HCT116 (cell line): ENCODE measurements at regions not wholly inside any gene's neighbourhood (a gene's known extent, or its start where the extent isn't known, plus 50 kb on each side); places are given as distances from the start of the nearest gene placed in this dataset.

Source experiments
- ATAC-seq: fragments of 200-7000 bp; cut with Tn5 transposase; 2 replicates; pipeline ENCODE4 v1.9.1; 2020; ENCODE audit warnings: mild to moderate bottlenecking, moderate library complexity
- BruUV-seq: library from RNA; stranded (reverse); fragments of 400-500 nt; replicated peaks from 2 replicates; lab custom pipeline; 2021; lab: Mats Ljungman, UMichigan
- CTCF ChIA-PET: fragments of 300-600 bp; sonication (Branson Sonifier 250); formaldehyde crosslinking; loops from one replicate; lab custom pipeline; 2021; ENCODE audit warnings: antibody characterized with exemption; lab: Charles Lee
- POLR2A ChIA-PET: fragments of 300-600, 350-600 bp; sonication (Branson Sonifier 250); formaldehyde crosslinking; loops from one replicate; lab custom pipeline; 2021; ENCODE audit warnings: antibody characterized with exemption; lab: Charles Lee
- RAD21 ChIA-PET, 2 experiments: fragments of 300-600 bp; sonication (Branson Sonifier 250); formaldehyde crosslinking; loops; one replicate each; lab custom pipeline; 2023; ENCODE audit warnings: low total read pairs in 2 of 2; ENCODE audit not compliant: uncharacterized antibody in 2 of 2, unreplicated experiment in 2 of 2, low non-redundant PET in 1 of 2; lab: Charles Lee
- DNase-seq: peaks from one replicate; pipeline ENCODE4 v3.0.0-alpha.2; 2010; ENCODE audit warnings: low read depth, low spot score
- H2AFZ ChIP-seq: fragments of 200-600 bp; shearing (Covaris generic), sonication (generic); 2 replicates; pipeline ENCODE4 v1.6.1; 2017; ENCODE audit warnings: low read depth, mixed run types, mixed read lengths, antibody characterized with exemption, low read length; ENCODE audit not compliant: poor library complexity, severe bottlenecking
- H3K27ac ChIP-seq: 2 replicates; pipeline ENCODE4 v1.5.1; 2012; ENCODE audit warnings: low read depth, low read length
- H3K27me3 ChIP-seq: fragments of 200-600 bp; sonication (generic); 2 replicates; pipeline ENCODE4 v1.6.1; 2016; ENCODE audit warnings: mixed run types, low read length, mixed read lengths; ENCODE audit not compliant: insufficient read depth
- H3K36me3 ChIP-seq, 2 experiments: fragments of 200-500 bp in 1 of 2; fragments of 200-600 bp in 1 of 2; sonication (Bioruptor generic) in 1 of 2; sonication (generic) in 1 of 2; 2 replicates each; pipeline versions ENCODE4 v1.5.1 to v1.6.1; 2014 to 2016; ENCODE audit warnings: low read length in 2 of 2, inconsistent platforms in 1 of 2, mixed read lengths in 1 of 2, mixed run types in 1 of 2; ENCODE audit not compliant: insufficient read depth in 2 of 2, control insufficient read depth in 1 of 2
- H3K4me1 ChIP-seq, 2 experiments: fragments of 200-600 bp in 1 of 2; sonication (generic) in 1 of 2; 2 replicates each; pipeline versions ENCODE4 v1.5.1 to v1.6.1; 2012 to 2017; ENCODE audit warnings: low read length in 2 of 2, inconsistent platforms in 1 of 2, mild to moderate bottlenecking in 1 of 2, mixed read lengths in 1 of 2, mixed run types in 1 of 2, moderate library complexity in 1 of 2; ENCODE audit not compliant: insufficient read depth in 2 of 2, control insufficient read depth in 1 of 2
- H3K4me2 ChIP-seq: fragments of 200-600 bp; sonication (generic); 2 replicates; pipeline ENCODE4 v1.6.1; 2017; ENCODE audit warnings: mixed run types, low read length, mixed read lengths
- H3K4me3 ChIP-seq, 2 experiments: fragments of 200-600 bp in 1 of 2; sonication (generic) in 1 of 2; replicated peaks in 1 of 2; 2 replicates each; pipeline ENCODE4 v1.5.1; 2011 to 2016; ENCODE audit warnings: low read length in 2 of 2, control low read depth in 1 of 2, low read depth in 1 of 2, mild to moderate bottlenecking in 1 of 2, mixed read lengths in 1 of 2, mixed run types in 1 of 2
- H3K79me2 ChIP-seq: fragments of 200-600 bp; sonication (generic); 2 replicates; pipeline ENCODE4 v1.6.1; 2017; ENCODE audit warnings: mild to moderate bottlenecking, mixed run types, low read length, moderate library complexity, mixed read lengths; ENCODE audit not compliant: insufficient read depth
- H3K9ac ChIP-seq: fragments of 200-600 bp; sonication (generic); 2 replicates; pipeline ENCODE4 v1.6.1; 2016; ENCODE audit warnings: low read length, mixed read lengths
- H3K9me2 ChIP-seq: fragments of 200-600 bp; sonication (generic), shearing (Covaris generic); 2 replicates; pipeline ENCODE4 v1.6.1; 2017; ENCODE audit warnings: mixed run types, mild to moderate bottlenecking, moderate library complexity; ENCODE audit not compliant: insufficient read depth
- H3K9me3 ChIP-seq, 2 experiments: fragments of 200-500 bp in 1 of 2; fragments of 200-600 bp in 1 of 2; sonication (Bioruptor generic) in 1 of 2; sonication (generic) in 1 of 2; 2 replicates each; pipeline ENCODE4 v1.6.1; 2014 to 2017; ENCODE audit warnings: low read length in 2 of 2, mixed read lengths in 2 of 2, inconsistent platforms in 1 of 2, low read depth in 1 of 2, mild to moderate bottlenecking in 1 of 2, mixed run types in 1 of 2, moderate library complexity in 1 of 2; ENCODE audit not compliant: control insufficient read depth in 1 of 2, insufficient read depth in 1 of 2
- H4K20me1 ChIP-seq: fragments of 200-600 bp; sonication (generic), shearing (Covaris generic); 2 replicates; pipeline ENCODE4 v1.6.1; 2017; ENCODE audit warnings: mixed run types, mild to moderate bottlenecking, moderate library complexity; ENCODE audit not compliant: insufficient read depth
- CEBPB ChIP-seq: IDR thresholded peaks from 2 replicates; pipeline ENCODE4 v1.6.1; 2012; ENCODE audit warnings: low read depth
- CTCF ChIP-seq, 3 experiments: fragments of 200-600 bp in 1 of 3; sonication (generic) in 1 of 3; IDR thresholded peaks in 2 of 3; conservative IDR thresholded peaks in 1 of 3; 2 replicates each; pipeline ENCODE4 v1.5.1; 2012 to 2017; ENCODE audit warnings: low read depth in 2 of 3, low read length in 2 of 3, antibody characterized with exemption in 1 of 3, borderline replicate concordance in 1 of 3, control low read depth in 1 of 3, mild to moderate bottlenecking in 1 of 3, mixed read lengths in 1 of 3, mixed run types in 1 of 3, moderate library complexity in 1 of 3; ENCODE audit not compliant: insufficient read depth in 1 of 3
- ELF1 ChIP-seq: IDR thresholded peaks from 2 replicates; pipeline ENCODE4 v1.6.1; 2012; ENCODE audit warnings: low read depth, borderline replicate concordance
- JUND ChIP-seq: IDR thresholded peaks from 2 replicates; pipeline ENCODE4 v1.6.1; 2012
- MAX ChIP-seq: IDR thresholded peaks from 2 replicates; pipeline ENCODE4 v1.6.1; 2012
- POLR2A ChIP-seq: IDR thresholded peaks from 2 replicates; pipeline ENCODE4 v1.7.0; 2011; ENCODE audit warnings: borderline replicate concordance; ENCODE audit not compliant: insufficient read depth, insufficient read length; ENCODE audit errors: extremely low read depth
- POLR2AphosphoS5 ChIP-seq: IDR thresholded peaks from 2 replicates; pipeline ENCODE4 v1.6.1; 2011; ENCODE audit warnings: mild to moderate bottlenecking, low read depth, low read length, moderate library complexity
- TCF7L2 ChIP-seq: IDR thresholded peaks from 2 replicates; pipeline ENCODE4 v1.7.0; 2011; ENCODE audit warnings: borderline replicate concordance, inconsistent platforms; ENCODE audit not compliant: insufficient read depth, insufficient read length; ENCODE audit errors: extremely low read depth
- ZFX ChIP-seq: fragments of 450-650 bp; IDR thresholded peaks from 2 replicates; pipeline ENCODE4 v1.6.1; 2017
- ZNF274 ChIP-seq: fragments of 200-500 bp; sonication (Bioruptor generic); IDR thresholded peaks from 2 replicates; pipeline ENCODE4 v1.6.1; 2014; ENCODE audit warnings: mild to moderate bottlenecking, low read depth, low read length, inconsistent platforms
- intact Hi-C: fragments of 100-400 bp; cut with micrococcal nuclease; formaldehyde crosslinking; loops from 2 replicates; pipeline ENCODE4 v1.10.0; 2022
- TF ChIP-seq, protein P1 (sequence below): IDR thresholded peaks from 2 replicates; pipeline ENCODE4 v1.6.1; 2012; ENCODE audit warnings: low read depth

GRCh38 chr5:135708481-135709207 is 125.8 kb upstream of the SLC25A48 start:
- Histone ChIP-seq H3K9me2 (no peaks in the 10 kb centered on the region), H3K4me1 (peaks cover 0 to 5% of the 10 kb centered on the region in 2 experiments; a peak in 1 of 4 replicates), H3K79me2 (no peaks in the 10 kb centered on the region), H3K4me3 (no peak overlapping the region), H3K36me3 (no peaks in the 10 kb centered on the region), H3K27ac (no peak overlapping the region), H4K20me1 (no peaks in the 10 kb centered on the region), H3K9ac (no peak overlapping the region), H2AFZ (no peak overlapping the region), H3K9me3 (no peaks in the 10 kb centered on the region), H3K4me2 (no peak overlapping the region), H3K27me3 (peaks cover 22% of the 10 kb centered on the region)
- intact Hi-C loops, result no loop called here
- ChIA-PET CTCF (no interaction called here), POLR2A (no interaction called here), RAD21 (no interaction called here)
- DNase-seq, result no peak
- no peak for ATAC-seq
- TF ChIP-seq ZNF274 (no peak), CTCF (IDR thresholded peaks at IDR 0.05 in 2 of 3, conservative IDR thresholded peaks at IDR 0.05 in 1 of 3; ENCODE audit: borderline replicate concordance in 1 of 3, insufficient read depth in 1 of 3, low read depth in 2 of 3, low read length in 2 of 3) (no peak), ZFX (no peak), POLR2A (no peak), TCF7L2 (no peak), MAX (no peak), JUND (no peak), CEBPB (no peak), ELF1 (no peak), POLR2AphosphoS5 (no peak)
- TF ChIP-seq, protein P1, sequence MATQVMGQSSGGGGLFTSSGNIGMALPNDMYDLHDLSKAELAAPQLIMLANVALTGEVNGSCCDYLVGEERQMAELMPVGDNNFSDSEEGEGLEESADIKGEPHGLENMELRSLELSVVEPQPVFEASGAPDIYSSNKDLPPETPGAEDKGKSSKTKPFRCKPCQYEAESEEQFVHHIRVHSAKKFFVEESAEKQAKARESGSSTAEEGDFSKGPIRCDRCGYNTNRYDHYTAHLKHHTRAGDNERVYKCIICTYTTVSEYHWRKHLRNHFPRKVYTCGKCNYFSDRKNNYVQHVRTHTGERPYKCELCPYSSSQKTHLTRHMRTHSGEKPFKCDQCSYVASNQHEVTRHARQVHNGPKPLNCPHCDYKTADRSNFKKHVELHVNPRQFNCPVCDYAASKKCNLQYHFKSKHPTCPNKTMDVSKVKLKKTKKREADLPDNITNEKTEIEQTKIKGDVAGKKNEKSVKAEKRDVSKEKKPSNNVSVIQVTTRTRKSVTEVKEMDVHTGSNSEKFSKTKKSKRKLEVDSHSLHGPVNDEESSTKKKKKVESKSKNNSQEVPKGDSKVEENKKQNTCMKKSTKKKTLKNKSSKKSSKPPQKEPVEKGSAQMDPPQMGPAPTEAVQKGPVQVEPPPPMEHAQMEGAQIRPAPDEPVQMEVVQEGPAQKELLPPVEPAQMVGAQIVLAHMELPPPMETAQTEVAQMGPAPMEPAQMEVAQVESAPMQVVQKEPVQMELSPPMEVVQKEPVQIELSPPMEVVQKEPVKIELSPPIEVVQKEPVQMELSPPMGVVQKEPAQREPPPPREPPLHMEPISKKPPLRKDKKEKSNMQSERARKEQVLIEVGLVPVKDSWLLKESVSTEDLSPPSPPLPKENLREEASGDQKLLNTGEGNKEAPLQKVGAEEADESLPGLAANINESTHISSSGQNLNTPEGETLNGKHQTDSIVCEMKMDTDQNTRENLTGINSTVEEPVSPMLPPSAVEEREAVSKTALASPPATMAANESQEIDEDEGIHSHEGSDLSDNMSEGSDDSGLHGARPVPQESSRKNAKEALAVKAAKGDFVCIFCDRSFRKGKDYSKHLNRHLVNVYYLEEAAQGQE, result no peak
- no TSS peak for BruUV-seq
